Left renal cortex interstitium (tissue), 4 donors: ENCODE measurements at regions not wholly inside any gene's neighbourhood (a gene's known extent, or its start where the extent isn't known, plus 50 kb on each side); places are given as distances from the start of the nearest gene placed in this dataset.

Source experiments
- DNase-seq, 4 donors: peaks; one replicate each; pipeline ENCODE4 v3.0.0-alpha.2; 2013; ENCODE audit warnings: low read depth in 4 of 4, low spot score in 2 of 4, missing footprints in 1 of 4

- DNase-seq, result no peak
Observed at GRCh38 chr4:108370291-108371141, 201.8 kb upstream of the LEF1 start.

- no peak for DNase-seq
Observed at GRCh38 chr4:108369035-108369655, 200.4 kb upstream of the LEF1 start.

GRCh38 chr4:108367751-108368150 is 199.0 kb upstream of the LEF1 start:
- DNase-seq, result no peak

GRCh38 chr4:108366716-108367115 is 198.0 kb upstream of the LEF1 start:
- DNase-seq, result no peak

- no peak for DNase-seq
Observed at GRCh38 chr4:108365551-108365950, 196.8 kb upstream of the LEF1 start.

GRCh38 chr4:108361886-108362285 is 193.2 kb upstream of the LEF1 start:
- no peak for DNase-seq

GRCh38 chr4:108361446-108361820 is 192.7 kb upstream of the LEF1 start:
- no peak for DNase-seq

DNA sequence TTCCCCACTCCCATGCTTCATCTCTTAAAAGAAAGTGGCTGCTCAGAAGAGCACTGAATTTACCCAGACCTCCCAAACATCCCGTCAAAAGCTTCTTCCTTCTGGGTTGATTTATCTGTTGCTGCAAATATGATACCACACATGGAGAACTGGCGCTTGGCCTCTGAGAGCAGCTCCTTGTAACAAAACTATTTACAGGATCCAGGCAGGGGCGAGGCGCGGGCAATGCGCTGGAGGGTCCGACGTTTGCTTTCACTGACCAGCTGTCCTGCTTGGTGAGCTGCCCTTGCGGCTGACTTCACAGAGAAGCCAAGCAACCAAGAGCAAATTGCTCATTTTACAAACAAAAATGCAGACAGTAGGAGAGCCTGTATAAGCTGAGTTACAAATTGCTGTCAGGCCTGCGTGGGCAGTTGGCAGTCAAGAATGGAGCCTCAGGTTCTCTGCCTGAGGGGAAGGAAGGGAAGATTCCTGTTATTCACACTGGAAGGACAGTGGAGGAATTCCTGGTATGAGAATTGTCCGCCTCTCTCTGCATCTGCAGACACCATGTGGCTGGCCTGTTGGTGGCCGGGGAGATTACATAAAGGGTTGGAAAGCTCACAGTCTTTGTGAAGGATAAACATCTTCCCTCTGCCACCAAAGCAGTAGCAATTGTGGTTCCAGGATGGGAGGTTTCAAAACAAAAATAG is 192.2 kb upstream of the LEF1 start:
- DNase-seq, result no peak

GRCh38 chr4:108359986-108360681 is 191.4 kb upstream of the LEF1 start:
- no peak for DNase-seq

- no peak for DNase-seq
Observed at GRCh38 chr4:108359130-108359985, 190.6 kb upstream of the LEF1 start.

- no peak for DNase-seq
Observed at GRCh38 chr4:108355902-108356535, 187.3 kb upstream of the LEF1 start.

GRCh38 chr4:108355186-108355901 is 186.6 kb upstream of the LEF1 start:
- DNase-seq, result no peak

DNA sequence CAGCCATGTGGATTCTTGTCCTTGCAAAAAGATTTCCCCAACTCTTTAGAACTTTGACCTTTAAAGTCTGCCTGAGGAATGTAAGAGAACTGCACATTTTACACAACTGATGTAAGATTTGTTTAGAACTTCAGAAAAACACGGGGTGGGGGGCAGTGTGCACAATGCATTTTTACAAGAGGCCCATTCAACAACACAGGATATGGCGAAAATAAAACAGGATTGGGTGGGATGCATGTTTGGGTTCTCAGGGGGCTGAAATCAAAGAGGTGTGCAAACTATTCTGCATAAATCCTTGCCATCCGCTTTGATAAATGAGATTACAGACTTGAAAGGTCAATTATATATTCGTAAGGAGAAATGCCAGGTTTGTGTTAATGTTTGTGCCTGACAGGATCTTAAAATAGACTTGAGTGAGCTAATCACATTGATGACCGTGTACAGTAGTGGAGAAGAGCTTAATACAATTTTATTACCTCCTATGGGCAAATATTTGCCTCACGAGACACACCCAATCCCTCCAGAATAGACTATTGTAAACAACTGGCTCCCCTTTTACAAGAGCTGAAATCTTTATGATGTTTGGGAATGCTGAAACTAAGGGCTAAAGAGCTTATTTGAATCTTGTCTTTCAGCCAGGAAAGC is 184.1 kb upstream of the LEF1 start:
- no peak for DNase-seq

- DNase-seq, result no peak
Observed at GRCh38 chr4:108351791-108352190, 183.1 kb upstream of the LEF1 start.

DNA sequence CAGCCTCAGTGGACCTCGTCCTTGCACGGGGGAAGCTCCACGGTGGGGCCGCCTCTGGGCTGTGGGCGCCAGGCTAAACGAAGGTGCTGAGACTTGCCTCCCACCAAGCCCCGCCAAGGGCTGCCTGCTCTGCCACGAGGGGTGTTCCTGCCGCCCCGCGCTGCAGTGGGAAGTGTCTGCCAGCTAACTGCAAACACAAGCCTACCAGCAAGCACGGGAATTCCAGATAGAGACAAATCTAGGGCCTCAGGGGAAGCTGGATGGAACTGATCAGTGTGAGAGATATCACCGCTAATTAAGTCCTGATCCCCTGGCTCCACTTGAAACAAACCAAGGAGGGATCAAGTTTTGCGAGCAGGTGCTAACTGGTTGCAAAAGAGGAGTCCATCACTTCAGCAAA is 181.6 kb upstream of the LEF1 start:
- no peak for DNase-seq

DNA sequence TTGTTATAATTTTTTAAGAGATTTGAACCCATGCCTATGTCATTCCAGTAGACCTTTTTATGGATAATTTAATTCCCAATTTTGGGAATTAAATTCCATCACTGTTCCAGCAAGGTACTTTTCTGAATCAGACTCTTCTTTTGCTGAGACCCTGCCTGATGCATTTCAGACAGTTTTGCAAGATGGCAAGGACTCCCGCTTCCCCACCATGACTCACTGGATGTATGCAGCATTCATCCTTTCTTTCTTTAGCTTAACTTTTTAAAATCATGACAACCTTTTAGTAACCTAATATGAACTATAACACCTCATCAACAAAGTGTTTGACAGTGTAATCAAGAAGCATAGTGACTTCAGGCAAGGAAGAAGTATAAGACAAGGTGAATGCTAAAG is 178.1 kb upstream of the LEF1 start:
- no peak for DNase-seq

DNA sequence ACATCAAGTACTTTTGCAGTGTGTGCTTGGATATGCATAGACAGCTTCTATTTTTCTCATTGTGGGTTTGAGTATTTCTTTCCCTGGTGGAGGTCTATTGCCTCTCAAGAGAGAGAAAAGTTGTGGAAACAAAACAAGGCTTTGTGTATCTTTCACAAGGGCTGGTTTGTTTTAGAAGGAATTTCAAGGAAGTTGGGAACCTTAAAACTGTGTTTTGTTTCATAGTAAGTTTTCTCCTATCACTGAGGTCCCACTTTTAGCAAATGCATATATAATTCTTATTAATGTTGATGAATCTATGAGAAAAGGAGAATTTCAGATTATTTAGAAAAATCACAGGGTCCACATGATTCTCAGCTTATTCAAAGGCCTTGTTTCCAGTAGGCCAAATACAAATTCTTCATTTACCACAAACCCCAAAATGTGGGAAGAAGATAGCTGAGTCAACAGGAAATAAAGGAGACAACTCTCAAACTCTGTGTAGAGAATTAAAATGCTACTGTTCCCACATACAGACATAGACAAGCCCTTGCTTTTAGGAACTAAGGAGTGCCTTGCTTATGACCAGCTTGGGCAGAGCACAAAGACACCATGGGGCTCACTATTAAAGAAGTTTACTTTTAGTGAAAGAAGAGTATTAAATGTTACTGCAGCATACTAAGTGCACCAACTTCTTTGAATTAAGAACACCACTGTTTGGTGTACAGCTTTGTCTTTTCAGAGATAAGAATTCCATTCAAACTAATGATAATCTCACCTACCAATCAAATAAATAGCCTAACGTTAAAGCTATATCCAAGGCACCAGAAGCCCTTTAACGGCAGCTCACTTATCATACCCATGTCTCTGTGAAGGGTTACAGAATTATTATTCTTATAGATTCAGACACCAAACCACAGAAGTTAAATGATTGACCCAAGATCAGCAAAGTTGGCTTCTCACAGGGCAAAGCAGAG is 177.4 kb upstream of the LEF1 start:
- no peak for DNase-seq
